GM23338 (cell line): ENCODE measurements at regions not wholly inside any gene's neighbourhood (a gene's known extent, or its start where the extent isn't known, plus 50 kb on each side); places are given as distances from the start of the nearest gene placed in this dataset.

Source experiments
- ATAC-seq: fragments of 200-7000 bp; cut with Tn5 transposase; 3 replicates; pipeline ENCODE4 v1.9.1; 2020
- DNase-seq: peaks from one replicate; pipeline ENCODE4 v3.0.0-alpha.2; 2015; ENCODE audit warnings: low spot score
- H2AFZ ChIP-seq: fragments of 200-600 bp; sonication (generic); 2 replicates; pipeline ENCODE4 v1.8.0; 2016; ENCODE audit warnings: antibody characterized with exemption, mild to moderate bottlenecking, moderate library complexity
- H3F3A ChIP-seq: fragments of 200-600 bp; sonication (generic); replicated peaks from 2 replicates; pipeline ENCODE4 v1.8.0; 2017; ENCODE audit warnings: antibody characterized with exemption, mixed run types, low read depth
- H3K27ac ChIP-seq: fragments of 200-600 bp; sonication (generic); 2 replicates; pipeline ENCODE4 v1.6.1; 2016; ENCODE audit warnings: low read depth
- H3K27me3 ChIP-seq: fragments of 200-600 bp; sonication (generic); 2 replicates; pipeline ENCODE4 v1.8.0; 2016; ENCODE audit warnings: mild to moderate bottlenecking, mixed run types, moderate library complexity; ENCODE audit not compliant: insufficient read depth
- H3K36me3 ChIP-seq: fragments of 200-600 bp; sonication (generic); 2 replicates; pipeline ENCODE4 v1.8.0; 2016; ENCODE audit warnings: mild to moderate bottlenecking; ENCODE audit not compliant: insufficient read depth
- H3K4me1 ChIP-seq: fragments of 200-600 bp; sonication (generic); 2 replicates; pipeline ENCODE4 v1.8.0; 2016; ENCODE audit warnings: mild to moderate bottlenecking, moderate library complexity; ENCODE audit not compliant: insufficient read depth
- H3K4me2 ChIP-seq: fragments of 200-600 bp; sonication (generic); 2 replicates; pipeline ENCODE4 v1.7.1; 2017; ENCODE audit warnings: mixed run types
- H3K4me3 ChIP-seq: fragments of 200-600 bp; sonication (generic); 2 replicates; pipeline ENCODE4 v1.6.1; 2016; ENCODE audit warnings: mixed run types
- H3K79me2 ChIP-seq: fragments of 200-600 bp; sonication (generic); replicated peaks from 2 replicates; pipeline ENCODE4 v1.8.0; 2017; ENCODE audit warnings: mild to moderate bottlenecking; ENCODE audit not compliant: insufficient read depth
- H3K9me2 ChIP-seq: fragments of 200-600 bp; sonication (generic); 2 replicates; pipeline ENCODE4 v1.8.0; 2017; ENCODE audit not compliant: insufficient read depth
- H4K20me1 ChIP-seq: fragments of 200-600 bp; sonication (generic); replicated peaks from 2 replicates; pipeline ENCODE4 v1.8.0; 2017; ENCODE audit warnings: mild to moderate bottlenecking; ENCODE audit not compliant: insufficient read depth
- H3K27ac Mint-ChIP-seq: 2 replicates; pipeline ENCODE4 v1.8.0; 2020; ENCODE audit warnings: inconsistent platforms, mild to moderate bottlenecking, moderate library complexity, mixed read lengths
- H3K27me3 Mint-ChIP-seq: 3 replicates; pipeline ENCODE4 v1.8.0; 2022; ENCODE audit warnings: low read depth, mild to moderate bottlenecking, moderate library complexity, mixed read lengths, inconsistent platforms; ENCODE audit not compliant: insufficient read depth, poor library complexity
- H3K36me3 Mint-ChIP-seq: 3 replicates; pipeline ENCODE4 v1.8.0; 2021; ENCODE audit warnings: low read depth, mild to moderate bottlenecking, inconsistent platforms, moderate library complexity, mixed read lengths
- H3K4me1 Mint-ChIP-seq: 3 replicates; pipeline ENCODE4 v1.8.0; 2020; ENCODE audit warnings: mild to moderate bottlenecking, inconsistent platforms, mixed read lengths
- H3K4me3 Mint-ChIP-seq: 3 replicates; pipeline ENCODE4 v1.8.0; 2021; ENCODE audit warnings: moderate library complexity, mild to moderate bottlenecking, inconsistent platforms, mixed read lengths
- H3K9me3 Mint-ChIP-seq: 3 replicates; pipeline ENCODE4 v1.8.0; 2020; ENCODE audit warnings: moderate library complexity, mild to moderate bottlenecking, inconsistent platforms, mixed read lengths
- CREB1 ChIP-seq: fragments of 250-450 bp; sonication (Bioruptor Pico); IDR thresholded peaks from 2 replicates; pipeline ENCODE4 v1.5.0; 2020; ENCODE audit warnings: low read depth, mild to moderate bottlenecking, moderate library complexity
- EZH2 ChIP-seq: fragments of 200-600 bp; sonication (generic); IDR thresholded peaks from one replicate; pipeline ENCODE4 v1.8.0; 2017; ENCODE audit warnings: antibody characterized with exemption, mild to moderate bottlenecking, low read depth; ENCODE audit not compliant: unreplicated experiment
- JUNB ChIP-seq: IDR thresholded peaks from one replicate; pipeline ENCODE4 v1.6.1; 2016; ENCODE audit warnings: antibody characterized with exemption; ENCODE audit not compliant: unreplicated experiment
- NANOG ChIP-seq: IDR thresholded peaks from 2 replicates; pipeline ENCODE4 v1.6.1; 2016; ENCODE audit warnings: antibody characterized with exemption, borderline replicate concordance
- STAT1 ChIP-seq: IDR thresholded peaks from one replicate; pipeline ENCODE4 v1.6.1; 2016; ENCODE audit warnings: antibody characterized with exemption; ENCODE audit not compliant: unreplicated experiment
- ZNF331 ChIP-seq: fragments of 250-450 bp; sonication (Bioruptor Pico); IDR thresholded peaks from 2 replicates; pipeline ENCODE4 v1.5.0; 2020; ENCODE audit warnings: low read depth, mild to moderate bottlenecking, moderate library complexity
- TF ChIP-seq, protein P1 (sequence below): IDR thresholded peaks from 2 replicates; pipeline ENCODE4 v1.6.1; 2016; ENCODE audit warnings: antibody characterized with exemption
- TF ChIP-seq, protein P2 (sequence below), 2 experiments: fragments of 200-600 bp in 1 of 2; sonication (generic) in 1 of 2; conservative IDR thresholded peaks; 2 replicates each; pipeline versions ENCODE4 v1.5.1 to v1.6.1; 2016 to 2017; ENCODE audit warnings: antibody characterized with exemption in 2 of 2, low read depth in 2 of 2, mild to moderate bottlenecking in 2 of 2, moderate library complexity in 1 of 2
- TF ChIP-seq, protein P3 (sequence below): fragments of 250-450 bp; sonication (Bioruptor Pico); IDR thresholded peaks from 2 replicates; pipeline ENCODE4 v1.5.0; 2020; ENCODE audit warnings: mild to moderate bottlenecking, moderate library complexity

DNA sequence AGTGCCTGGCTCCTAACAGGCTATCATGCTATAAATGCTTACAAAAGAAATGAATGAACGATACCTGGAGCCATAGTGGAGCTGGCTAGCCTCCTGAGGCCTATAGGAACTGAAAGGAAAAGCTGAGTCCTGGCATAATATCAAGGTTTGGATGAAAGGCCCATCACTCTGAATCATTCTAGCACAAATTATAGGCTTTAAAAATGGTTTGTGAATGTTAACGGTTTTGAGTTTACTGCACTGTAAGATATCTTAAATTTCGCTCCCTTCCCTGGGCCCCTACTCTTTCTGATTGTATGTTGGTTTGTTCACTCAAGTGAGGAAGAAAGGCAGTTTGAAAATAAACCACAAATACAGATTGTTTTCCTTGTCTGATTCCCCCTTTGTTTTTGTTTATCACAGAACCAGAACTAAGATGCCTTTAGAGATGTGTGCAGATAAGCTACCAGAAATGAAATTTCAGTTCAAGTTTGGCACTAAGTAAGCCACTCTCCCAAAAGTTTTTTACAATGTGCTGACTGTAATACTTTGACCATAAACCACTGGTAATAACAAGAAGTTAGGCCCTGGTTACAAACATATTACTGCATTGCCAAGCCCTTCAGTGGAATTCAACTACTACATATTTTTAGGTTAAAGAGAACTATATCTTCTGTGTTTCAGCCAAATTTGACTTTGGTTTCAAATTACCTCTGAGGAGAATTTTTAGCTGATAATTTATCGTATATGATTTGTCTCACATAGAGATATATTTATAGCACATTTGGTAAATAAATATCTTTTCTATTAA is 89.5 kb downstream of the ALX1 start (continued):
- TF ChIP-seq, protein P1, sequence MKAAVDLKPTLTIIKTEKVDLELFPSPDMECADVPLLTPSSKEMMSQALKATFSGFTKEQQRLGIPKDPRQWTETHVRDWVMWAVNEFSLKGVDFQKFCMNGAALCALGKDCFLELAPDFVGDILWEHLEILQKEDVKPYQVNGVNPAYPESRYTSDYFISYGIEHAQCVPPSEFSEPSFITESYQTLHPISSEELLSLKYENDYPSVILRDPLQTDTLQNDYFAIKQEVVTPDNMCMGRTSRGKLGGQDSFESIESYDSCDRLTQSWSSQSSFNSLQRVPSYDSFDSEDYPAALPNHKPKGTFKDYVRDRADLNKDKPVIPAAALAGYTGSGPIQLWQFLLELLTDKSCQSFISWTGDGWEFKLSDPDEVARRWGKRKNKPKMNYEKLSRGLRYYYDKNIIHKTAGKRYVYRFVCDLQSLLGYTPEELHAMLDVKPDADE, result no peak

DNA sequence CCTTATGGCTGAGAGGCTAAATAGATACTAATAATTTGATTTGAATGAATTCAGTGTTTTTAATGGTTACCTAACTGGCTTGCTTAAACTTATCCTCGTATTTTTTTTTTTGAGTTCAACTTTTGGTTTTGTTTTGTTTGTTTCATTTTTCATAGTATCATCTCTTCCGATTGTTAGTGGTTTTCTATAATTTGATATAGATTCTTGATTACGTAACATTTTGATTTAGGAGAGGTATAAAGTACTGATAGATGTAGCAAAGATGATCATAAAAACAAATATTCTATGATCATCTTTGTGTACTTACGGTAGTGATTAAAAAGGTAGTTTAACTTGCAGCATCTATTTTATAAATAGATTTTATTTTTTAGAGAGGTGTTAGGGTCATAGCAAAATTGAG is 93.0 kb downstream of the ALX1 start:
- H3K36me3 Mint-ChIP-seq, result no peaks in the 10 kb centered on the region

More for the DNA sequence above, 93.0 kb downstream of the ALX1 start:
- Histone ChIP-seq H3F3A (no peaks in the 10 kb centered on the region), H3K27me3 (no peaks in the 10 kb centered on the region), H3K79me2 (no peaks in the 10 kb centered on the region), H3K4me1 (no peaks in the 10 kb centered on the region), H2AFZ (no peak overlapping the region), H3K27ac (no peak overlapping the region), H4K20me1 (no peaks in the 10 kb centered on the region), H3K36me3 (no peaks in the 10 kb centered on the region), H3K9me2 (no peaks in the 10 kb centered on the region), H3K4me3 (no peak overlapping the region), H3K4me2 (no peak overlapping the region)
- H3K27ac Mint-ChIP-seq, result no peak overlapping the region
- DNase-seq, result no peak
- H3K27me3 Mint-ChIP-seq, result no peaks in the 10 kb centered on the region
- no peak for ATAC-seq
- H3K9me3 Mint-ChIP-seq, result no peaks in the 10 kb centered on the region
- no peak overlapping the region for H3K4me3 Mint-ChIP-seq
- no peaks in the 10 kb centered on the region; the same call in 2 of the 3 replicates for H3K4me1 Mint-ChIP-seq
- TF ChIP-seq EZH2 (no peak), STAT1 (no peak), NANOG (no peak), ZNF331 (CRISPR knock-in tag) (no peak), CREB1 (no peak), JUNB (no peak)
- TF ChIP-seq, protein P2, sequence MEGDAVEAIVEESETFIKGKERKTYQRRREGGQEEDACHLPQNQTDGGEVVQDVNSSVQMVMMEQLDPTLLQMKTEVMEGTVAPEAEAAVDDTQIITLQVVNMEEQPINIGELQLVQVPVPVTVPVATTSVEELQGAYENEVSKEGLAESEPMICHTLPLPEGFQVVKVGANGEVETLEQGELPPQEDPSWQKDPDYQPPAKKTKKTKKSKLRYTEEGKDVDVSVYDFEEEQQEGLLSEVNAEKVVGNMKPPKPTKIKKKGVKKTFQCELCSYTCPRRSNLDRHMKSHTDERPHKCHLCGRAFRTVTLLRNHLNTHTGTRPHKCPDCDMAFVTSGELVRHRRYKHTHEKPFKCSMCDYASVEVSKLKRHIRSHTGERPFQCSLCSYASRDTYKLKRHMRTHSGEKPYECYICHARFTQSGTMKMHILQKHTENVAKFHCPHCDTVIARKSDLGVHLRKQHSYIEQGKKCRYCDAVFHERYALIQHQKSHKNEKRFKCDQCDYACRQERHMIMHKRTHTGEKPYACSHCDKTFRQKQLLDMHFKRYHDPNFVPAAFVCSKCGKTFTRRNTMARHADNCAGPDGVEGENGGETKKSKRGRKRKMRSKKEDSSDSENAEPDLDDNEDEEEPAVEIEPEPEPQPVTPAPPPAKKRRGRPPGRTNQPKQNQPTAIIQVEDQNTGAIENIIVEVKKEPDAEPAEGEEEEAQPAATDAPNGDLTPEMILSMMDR (conservative IDR thresholded peaks at IDR 0.05; ENCODE audit: low read depth in 2 of 2), result no peak
- TF ChIP-seq, protein P3, sequence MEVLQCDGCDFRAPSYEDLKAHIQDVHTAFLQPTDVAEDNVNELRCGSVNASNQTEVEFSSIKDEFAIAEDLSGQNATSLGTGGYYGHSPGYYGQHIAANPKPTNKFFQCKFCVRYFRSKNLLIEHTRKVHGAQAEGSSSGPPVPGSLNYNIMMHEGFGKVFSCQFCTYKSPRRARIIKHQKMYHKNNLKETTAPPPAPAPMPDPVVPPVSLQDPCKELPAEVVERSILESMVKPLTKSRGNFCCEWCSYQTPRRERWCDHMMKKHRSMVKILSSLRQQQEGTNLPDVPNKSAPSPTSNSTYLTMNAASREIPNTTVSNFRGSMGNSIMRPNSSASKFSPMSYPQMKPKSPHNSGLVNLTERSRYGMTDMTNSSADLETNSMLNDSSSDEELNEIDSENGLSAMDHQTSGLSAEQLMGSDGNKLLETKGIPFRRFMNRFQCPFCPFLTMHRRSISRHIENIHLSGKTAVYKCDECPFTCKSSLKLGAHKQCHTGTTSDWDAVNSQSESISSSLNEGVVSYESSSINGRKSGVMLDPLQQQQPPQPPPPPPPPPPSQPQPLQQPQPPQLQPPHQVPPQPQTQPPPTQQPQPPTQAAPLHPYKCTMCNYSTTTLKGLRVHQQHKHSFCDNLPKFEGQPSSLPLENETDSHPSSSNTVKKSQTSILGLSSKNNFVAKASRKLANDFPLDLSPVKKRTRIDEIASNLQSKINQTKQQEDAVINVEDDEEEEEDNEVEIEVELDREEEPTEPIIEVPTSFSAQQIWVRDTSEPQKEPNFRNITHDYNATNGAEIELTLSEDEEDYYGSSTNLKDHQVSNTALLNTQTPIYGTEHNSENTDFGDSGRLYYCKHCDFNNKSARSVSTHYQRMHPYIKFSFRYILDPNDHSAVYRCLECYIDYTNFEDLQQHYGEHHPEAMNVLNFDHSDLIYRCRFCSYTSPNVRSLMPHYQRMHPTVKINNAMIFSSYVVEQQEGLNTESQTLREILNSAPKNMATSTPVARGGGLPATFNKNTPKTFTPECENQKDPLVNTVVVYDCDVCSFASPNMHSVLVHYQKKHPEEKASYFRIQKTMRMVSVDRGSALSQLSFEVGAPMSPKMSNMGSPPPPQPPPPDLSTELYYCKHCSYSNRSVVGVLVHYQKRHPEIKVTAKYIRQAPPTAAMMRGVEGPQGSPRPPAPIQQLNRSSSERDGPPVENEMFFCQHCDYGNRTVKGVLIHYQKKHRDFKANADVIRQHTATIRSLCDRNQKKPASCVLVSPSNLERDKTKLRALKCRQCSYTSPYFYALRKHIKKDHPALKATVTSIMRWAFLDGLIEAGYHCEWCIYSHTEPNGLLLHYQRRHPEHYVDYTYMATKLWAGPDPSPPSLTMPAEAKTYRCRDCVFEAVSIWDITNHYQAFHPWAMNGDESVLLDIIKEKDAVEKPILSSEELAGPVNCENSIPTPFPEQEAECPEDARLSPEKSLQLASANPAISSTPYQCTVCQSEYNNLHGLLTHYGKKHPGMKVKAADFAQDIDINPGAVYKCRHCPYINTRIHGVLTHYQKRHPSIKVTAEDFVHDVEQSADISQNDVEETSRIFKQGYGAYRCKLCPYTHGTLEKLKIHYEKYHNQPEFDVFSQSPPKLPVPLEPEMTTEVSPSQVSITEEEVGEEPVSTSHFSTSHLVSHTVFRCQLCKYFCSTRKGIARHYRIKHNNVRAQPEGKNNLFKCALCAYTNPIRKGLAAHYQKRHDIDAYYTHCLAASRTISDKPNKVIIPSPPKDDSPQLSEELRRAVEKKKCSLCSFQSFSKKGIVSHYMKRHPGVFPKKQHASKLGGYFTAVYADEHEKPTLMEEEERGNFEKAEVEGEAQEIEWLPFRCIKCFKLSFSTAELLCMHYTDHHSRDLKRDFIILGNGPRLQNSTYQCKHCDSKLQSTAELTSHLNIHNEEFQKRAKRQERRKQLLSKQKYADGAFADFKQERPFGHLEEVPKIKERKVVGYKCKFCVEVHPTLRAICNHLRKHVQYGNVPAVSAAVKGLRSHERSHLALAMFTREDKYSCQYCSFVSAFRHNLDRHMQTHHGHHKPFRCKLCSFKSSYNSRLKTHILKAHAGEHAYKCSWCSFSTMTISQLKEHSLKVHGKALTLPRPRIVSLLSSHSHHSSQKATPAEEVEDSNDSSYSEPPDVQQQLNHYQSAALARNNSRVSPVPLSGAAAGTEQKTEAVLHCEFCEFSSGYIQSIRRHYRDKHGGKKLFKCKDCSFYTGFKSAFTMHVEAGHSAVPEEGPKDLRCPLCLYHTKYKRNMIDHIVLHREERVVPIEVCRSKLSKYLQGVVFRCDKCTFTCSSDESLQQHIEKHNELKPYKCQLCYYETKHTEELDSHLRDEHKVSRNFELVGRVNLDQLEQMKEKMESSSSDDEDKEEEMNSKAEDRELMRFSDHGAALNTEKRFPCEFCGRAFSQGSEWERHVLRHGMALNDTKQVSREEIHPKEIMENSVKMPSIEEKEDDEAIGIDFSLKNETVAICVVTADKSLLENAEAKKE, result no peak
- TF ChIP-seq, protein P1, result no peak
